ENCODE measurements at regions not wholly inside any gene's neighbourhood (a gene's known extent, or its start where the extent isn't known, plus 50 kb on each side); places are given as distances from the start of the nearest gene placed in this dataset.

GRCh38 chr2:147789287-147789686 lies 55.5 kb upstream of the ACVR2A start:
- Mint-ChIP-seq H3K36me3 (ENCODE audit: low read depth) (no peaks in the 10 kb centered on the region), H3K4me3 (no peak overlapping the region), H3K9me3 (no peaks in the 10 kb centered on the region), H3K27ac (no peak overlapping the region), H3K4me1 (ENCODE audit: low read depth) (no peaks in the 10 kb centered on the region), H3K27me3 (no peaks in the 10 kb centered on the region)
- H3K9me3 ChIP-seq (ENCODE audit: control insufficient read depth in 1 of 2, insufficient read depth in 1 of 2, low read length in 2 of 2): no peaks in the 10 kb centered on the region
- TF ChIP-seq CTCF (IDR thresholded peaks at IDR 0.05): no peak
- ChIA-PET CTCF (no interaction called here), POLR2A (no interaction called here)
- intact Hi-C loops (cut with DNase I, micrococcal nuclease): no loop called here
- H3K36me3 ChIP-seq (ENCODE audit: insufficient read depth, low read length): no peaks in the 10 kb centered on the region
- H3K4me1 ChIP-seq (ENCODE audit: insufficient read depth, low read length): no peaks in the 10 kb centered on the region
- H3K27ac ChIP-seq (ENCODE audit: low read depth in 1 of 2, low read length in 2 of 2): no peak overlapping the region
- ATAC-seq (ENCODE audit: poor library complexity): no peak
- DNase-seq: no peak
- no peak overlapping the region for H3K4me3 ChIP-seq (ENCODE audit: low read length)
- no peaks in the 10 kb centered on the region for H3K27me3 ChIP-seq (ENCODE audit: control insufficient read depth in 1 of 2, insufficient read depth in 2 of 2, low read length in 2 of 2)

GRCh38 chr2:147782141-147782930 lies 62.5 kb upstream of the ACVR2A start:
- no peaks in the 10 kb centered on the region for H3K4me1 ChIP-seq (ENCODE audit: insufficient read depth, low read length)
- no peak overlapping the region for H3K4me3 ChIP-seq (ENCODE audit: low read length)
- intact Hi-C loops (cut with DNase I, micrococcal nuclease): no loop called here
- no peak overlapping the region for H3K27ac ChIP-seq (ENCODE audit: low read depth in 1 of 2, low read length in 2 of 2)
- Mint-ChIP-seq H3K27ac (no peak overlapping the region), H3K4me3 (no peak overlapping the region), H3K4me1 (ENCODE audit: low read depth) (no peaks in the 10 kb centered on the region), H3K27me3 (no peaks in the 10 kb centered on the region), H3K9me3 (no peaks in the 10 kb centered on the region), H3K36me3 (ENCODE audit: low read depth) (no peaks in the 10 kb centered on the region)
- ATAC-seq (ENCODE audit: poor library complexity) (no peak), DNase-seq (no peak)
- H3K27me3 ChIP-seq (ENCODE audit: control insufficient read depth in 1 of 2, insufficient read depth in 2 of 2, low read length in 2 of 2): no peaks in the 10 kb centered on the region
- POLR2A ChIA-PET: no interaction called here
- CTCF ChIA-PET: no interaction called here
- no peaks in the 10 kb centered on the region for H3K36me3 ChIP-seq (ENCODE audit: insufficient read depth, low read length)
- H3K9me3 ChIP-seq (ENCODE audit: control insufficient read depth in 1 of 2, insufficient read depth in 1 of 2, low read length in 2 of 2): no peaks in the 10 kb centered on the region
- TF ChIP-seq CTCF (IDR thresholded peaks at IDR 0.05): no peak

GRCh38 chr2:147779440-147779839 lies 65.4 kb upstream of the ACVR2A start:
- Histone ChIP-seq H3K36me3 (ENCODE audit: insufficient read depth, low read length) (no peaks in the 10 kb centered on the region), H3K4me3 (ENCODE audit: low read length) (no peak overlapping the region), H3K4me1 (ENCODE audit: insufficient read depth, low read length) (no peaks in the 10 kb centered on the region), H3K27me3 (ENCODE audit: control insufficient read depth in 1 of 2, insufficient read depth in 2 of 2, low read length in 2 of 2) (no peaks in the 10 kb centered on the region), H3K27ac (ENCODE audit: low read depth in 1 of 2, low read length in 2 of 2) (no peak overlapping the region), H3K9me3 (ENCODE audit: control insufficient read depth in 1 of 2, insufficient read depth in 1 of 2, low read length in 2 of 2) (no peaks in the 10 kb centered on the region)
- H3K9me3 Mint-ChIP-seq: no peaks in the 10 kb centered on the region
- H3K4me3 Mint-ChIP-seq: no peak overlapping the region
- no peak overlapping the region for H3K27ac Mint-ChIP-seq
- ChIA-PET POLR2A (no interaction called here), CTCF (no interaction called here)
- H3K4me1 Mint-ChIP-seq (ENCODE audit: low read depth): no peaks in the 10 kb centered on the region
- no peak for TF ChIP-seq CTCF (IDR thresholded peaks at IDR 0.05)
- ATAC-seq (ENCODE audit: poor library complexity): no peak
- no peaks in the 10 kb centered on the region for H3K36me3 Mint-ChIP-seq (ENCODE audit: low read depth)
- DNase-seq: no peak
- intact Hi-C loops (cut with DNase I, micrococcal nuclease): no loop called here
- H3K27me3 Mint-ChIP-seq: no peaks in the 10 kb centered on the region
